ENCODE measurements at regions not wholly inside any gene's neighbourhood (a gene's known extent, or its start where the extent isn't known, plus 50 kb on each side); places are given as distances from the start of the nearest gene placed in this dataset.

DNA sequence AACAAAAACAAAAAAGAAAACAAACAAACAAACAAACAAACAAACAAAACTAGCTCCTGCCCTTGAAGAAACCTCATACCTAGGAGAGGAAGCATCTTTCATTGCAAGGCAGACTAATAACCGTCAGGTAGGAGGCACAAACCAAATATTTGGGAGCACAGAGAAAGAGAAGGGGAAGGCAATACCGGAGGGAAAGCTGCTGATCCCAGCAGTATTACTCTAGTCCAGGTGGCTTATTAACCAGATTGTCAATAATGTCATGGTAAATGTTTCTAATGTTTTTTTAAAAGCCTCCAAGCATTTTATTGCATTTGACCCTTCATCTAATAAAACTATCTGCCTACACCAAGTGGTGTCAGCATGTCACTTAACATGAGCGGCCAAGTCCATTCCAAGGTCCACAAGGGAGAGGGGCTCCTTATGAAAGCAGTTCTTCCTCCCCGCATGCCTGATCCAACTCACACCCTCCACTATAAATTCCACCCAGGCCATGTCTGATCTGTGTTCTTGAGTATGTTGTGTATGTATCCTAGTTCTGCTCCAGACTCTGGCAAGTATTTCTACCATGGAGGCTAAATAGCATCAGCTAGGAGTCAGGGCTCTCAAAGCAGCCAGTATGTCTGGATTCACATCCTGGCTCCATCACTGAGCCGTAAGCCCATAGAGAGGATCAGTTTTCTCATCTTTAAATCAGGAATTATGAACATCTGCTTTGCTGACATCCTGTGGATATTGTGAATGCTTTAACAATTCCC, 208.1 kb upstream of the TENM4 start:
- Mint-ChIP-seq H3K4me3 (no peak overlapping the region), H3K27ac (ENCODE audit: unreplicated experiment) (no peak overlapping the region), H3K36me3 (ENCODE audit: low read depth) (no peaks in the 10 kb centered on the region), H3K27me3 (ENCODE audit: low read depth) (no peaks in the 10 kb centered on the region), H3K9me3 (no peaks in the 10 kb centered on the region), H3K4me1 (peaks cover 15% of the 10 kb centered on the region)
- no peak for DNase-seq (ENCODE audit: low read depth, low spot score)
- TF ChIP-seq, protein P1, sequence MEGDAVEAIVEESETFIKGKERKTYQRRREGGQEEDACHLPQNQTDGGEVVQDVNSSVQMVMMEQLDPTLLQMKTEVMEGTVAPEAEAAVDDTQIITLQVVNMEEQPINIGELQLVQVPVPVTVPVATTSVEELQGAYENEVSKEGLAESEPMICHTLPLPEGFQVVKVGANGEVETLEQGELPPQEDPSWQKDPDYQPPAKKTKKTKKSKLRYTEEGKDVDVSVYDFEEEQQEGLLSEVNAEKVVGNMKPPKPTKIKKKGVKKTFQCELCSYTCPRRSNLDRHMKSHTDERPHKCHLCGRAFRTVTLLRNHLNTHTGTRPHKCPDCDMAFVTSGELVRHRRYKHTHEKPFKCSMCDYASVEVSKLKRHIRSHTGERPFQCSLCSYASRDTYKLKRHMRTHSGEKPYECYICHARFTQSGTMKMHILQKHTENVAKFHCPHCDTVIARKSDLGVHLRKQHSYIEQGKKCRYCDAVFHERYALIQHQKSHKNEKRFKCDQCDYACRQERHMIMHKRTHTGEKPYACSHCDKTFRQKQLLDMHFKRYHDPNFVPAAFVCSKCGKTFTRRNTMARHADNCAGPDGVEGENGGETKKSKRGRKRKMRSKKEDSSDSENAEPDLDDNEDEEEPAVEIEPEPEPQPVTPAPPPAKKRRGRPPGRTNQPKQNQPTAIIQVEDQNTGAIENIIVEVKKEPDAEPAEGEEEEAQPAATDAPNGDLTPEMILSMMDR (conservative IDR thresholded peaks at IDR 0.05), result no peak

DNA sequence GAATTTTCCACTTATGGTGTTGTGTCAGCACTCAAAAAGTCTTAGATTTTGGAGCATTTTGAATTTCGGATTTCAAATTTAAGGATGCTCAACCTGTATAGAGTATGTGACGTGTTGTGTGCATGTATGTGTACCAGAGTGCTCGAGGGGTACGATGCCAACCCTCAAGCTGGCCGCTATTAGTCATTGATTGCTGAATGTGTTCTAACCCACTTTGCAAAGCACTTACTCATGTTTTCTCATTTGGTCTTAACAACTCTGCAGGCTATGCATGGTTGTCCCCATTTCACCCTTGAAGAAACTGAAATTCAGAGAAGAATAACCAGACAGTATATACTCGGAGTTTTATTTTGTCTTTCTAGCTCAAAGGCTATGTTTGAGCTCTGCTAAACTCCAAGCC, 196.4 kb upstream of the TENM4 start:
- no peaks in the 10 kb centered on the region for H3K36me3 Mint-ChIP-seq (ENCODE audit: low read depth)
- no peaks in the 10 kb centered on the region for H3K9me3 Mint-ChIP-seq
- no peaks in the 10 kb centered on the region for H3K27me3 Mint-ChIP-seq (ENCODE audit: low read depth)
- TF ChIP-seq, protein P1 (conservative IDR thresholded peaks at IDR 0.05), result no peak
- DNase-seq (ENCODE audit: low read depth, low spot score), result no peak
- no peaks in the 10 kb centered on the region for H3K4me1 Mint-ChIP-seq
- no peak overlapping the region for H3K27ac Mint-ChIP-seq (ENCODE audit: unreplicated experiment)
- H3K4me3 Mint-ChIP-seq, result no peak overlapping the region

DNA sequence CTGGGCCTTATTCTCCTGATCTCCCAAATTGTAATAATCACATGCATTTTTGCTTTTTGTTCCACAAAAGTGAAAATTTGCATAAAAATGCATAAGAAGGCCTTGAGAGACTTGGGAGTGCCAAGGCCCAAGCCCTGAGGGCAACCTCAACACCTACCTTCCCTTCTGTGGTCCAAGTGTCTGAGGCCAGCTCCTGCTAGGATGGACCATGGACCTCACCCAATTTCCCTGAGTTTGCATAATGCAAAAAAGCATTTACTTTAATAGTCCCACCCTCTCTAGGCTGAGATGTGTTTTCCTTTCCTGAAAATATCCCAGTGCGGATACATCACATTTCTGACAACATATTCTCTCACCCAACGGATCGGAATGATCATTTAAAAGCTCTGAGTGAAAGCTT, 194.1 kb upstream of the TENM4 start:
- H3K9me3 Mint-ChIP-seq, result no peaks in the 10 kb centered on the region
- no peaks in the 10 kb centered on the region for H3K27me3 Mint-ChIP-seq (ENCODE audit: low read depth)
- no peaks in the 10 kb centered on the region for H3K4me1 Mint-ChIP-seq
- H3K27ac Mint-ChIP-seq (ENCODE audit: unreplicated experiment), result no peak overlapping the region
- no peak for DNase-seq (ENCODE audit: low read depth, low spot score)
- no peaks in the 10 kb centered on the region for H3K36me3 Mint-ChIP-seq (ENCODE audit: low read depth)
- TF ChIP-seq, protein P1 (conservative IDR thresholded peaks at IDR 0.05), result no peak
- H3K4me3 Mint-ChIP-seq, result no peak overlapping the region

DNA sequence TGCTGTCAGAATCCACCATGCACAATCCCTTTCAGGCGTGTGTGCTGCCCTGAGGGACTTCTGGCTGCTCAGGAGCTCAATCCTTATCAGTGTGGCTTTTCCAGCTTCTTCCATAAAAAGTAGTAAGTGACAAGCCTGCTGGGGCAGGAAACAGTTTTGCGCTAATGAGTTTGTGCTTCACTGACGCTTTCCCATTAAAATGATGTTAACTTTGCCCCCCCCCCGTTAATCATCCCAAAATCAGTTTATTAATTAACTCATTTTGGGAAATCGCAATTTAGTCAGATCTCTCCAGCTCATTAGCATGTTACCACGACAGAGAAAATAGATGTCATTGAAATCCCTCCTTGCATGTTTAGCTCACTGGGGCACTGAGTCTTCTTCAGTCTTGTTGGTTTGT, 186.5 kb upstream of the TENM4 start:
- Mint-ChIP-seq H3K4me3 (no peak overlapping the region), H3K27me3 (ENCODE audit: low read depth) (no peaks in the 10 kb centered on the region), H3K36me3 (ENCODE audit: low read depth) (no peaks in the 10 kb centered on the region), H3K27ac (ENCODE audit: unreplicated experiment) (no peak overlapping the region), H3K9me3 (no peaks in the 10 kb centered on the region), H3K4me1 (no peaks in the 10 kb centered on the region)
- TF ChIP-seq, protein P1 (conservative IDR thresholded peaks at IDR 0.05), result no peak
- no peak for DNase-seq (ENCODE audit: low read depth, low spot score)

DNA sequence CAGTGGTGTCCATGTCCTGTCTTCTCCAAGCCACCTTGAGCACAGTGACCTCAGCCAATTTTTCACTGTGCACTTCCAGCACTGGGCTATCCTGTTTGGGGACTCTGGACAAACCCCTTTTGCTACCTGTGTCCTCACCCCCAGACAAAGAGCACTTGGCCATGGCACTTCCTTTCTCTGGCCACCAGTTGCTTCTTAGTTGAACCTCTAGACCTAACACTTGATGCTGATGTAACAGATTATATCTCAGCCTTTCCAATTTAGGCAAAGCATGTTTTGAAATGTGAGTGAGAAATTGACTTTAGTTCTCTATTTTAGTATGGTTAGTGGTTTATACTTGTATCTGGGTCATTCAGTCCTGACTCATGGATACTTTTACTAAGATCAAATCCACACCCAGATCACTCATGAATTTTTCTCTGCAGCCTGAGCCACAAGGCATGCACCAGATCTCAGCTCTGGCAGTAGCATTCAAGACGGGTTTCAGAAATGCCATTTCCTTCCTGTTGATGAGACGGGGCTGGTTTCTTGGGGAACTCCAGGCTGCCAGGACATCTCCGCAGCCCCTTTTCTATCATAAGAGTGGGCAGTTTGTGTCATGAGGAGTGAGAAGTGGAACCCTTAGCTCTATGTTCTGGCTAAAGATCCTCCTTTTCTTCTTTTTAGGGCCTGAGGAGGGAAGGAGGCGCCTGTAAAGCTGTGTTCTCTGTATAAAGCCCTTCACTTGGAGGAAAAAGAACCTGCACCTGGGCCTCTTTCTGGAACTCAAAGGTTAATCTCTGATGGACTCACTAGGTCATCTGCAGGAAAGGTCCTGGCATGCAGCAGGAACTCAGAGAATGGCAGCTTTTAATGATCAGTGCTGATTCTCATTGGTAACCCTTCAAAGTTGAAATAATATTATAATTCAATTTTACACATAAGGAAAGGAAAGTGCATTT, 185.6 kb upstream of the TENM4 start:
- Mint-ChIP-seq H3K9me3 (no peaks in the 10 kb centered on the region), H3K4me3 (no peak overlapping the region), H3K36me3 (ENCODE audit: low read depth) (no peaks in the 10 kb centered on the region), H3K27ac (ENCODE audit: unreplicated experiment) (no peak overlapping the region), H3K27me3 (ENCODE audit: low read depth) (no peaks in the 10 kb centered on the region), H3K4me1 (no peaks in the 10 kb centered on the region)
- TF ChIP-seq, protein P1 (conservative IDR thresholded peaks at IDR 0.05), result no peak
- DNase-seq (ENCODE audit: low read depth, low spot score), result no peak

Data from neural crest cell (in vitro differentiated cells).